ENCODE measurements at regions not wholly inside any gene's neighbourhood (a gene's known extent, or its start where the extent isn't known, plus 50 kb on each side); places are given as distances from the start of the nearest gene placed in this dataset.

DNA sequence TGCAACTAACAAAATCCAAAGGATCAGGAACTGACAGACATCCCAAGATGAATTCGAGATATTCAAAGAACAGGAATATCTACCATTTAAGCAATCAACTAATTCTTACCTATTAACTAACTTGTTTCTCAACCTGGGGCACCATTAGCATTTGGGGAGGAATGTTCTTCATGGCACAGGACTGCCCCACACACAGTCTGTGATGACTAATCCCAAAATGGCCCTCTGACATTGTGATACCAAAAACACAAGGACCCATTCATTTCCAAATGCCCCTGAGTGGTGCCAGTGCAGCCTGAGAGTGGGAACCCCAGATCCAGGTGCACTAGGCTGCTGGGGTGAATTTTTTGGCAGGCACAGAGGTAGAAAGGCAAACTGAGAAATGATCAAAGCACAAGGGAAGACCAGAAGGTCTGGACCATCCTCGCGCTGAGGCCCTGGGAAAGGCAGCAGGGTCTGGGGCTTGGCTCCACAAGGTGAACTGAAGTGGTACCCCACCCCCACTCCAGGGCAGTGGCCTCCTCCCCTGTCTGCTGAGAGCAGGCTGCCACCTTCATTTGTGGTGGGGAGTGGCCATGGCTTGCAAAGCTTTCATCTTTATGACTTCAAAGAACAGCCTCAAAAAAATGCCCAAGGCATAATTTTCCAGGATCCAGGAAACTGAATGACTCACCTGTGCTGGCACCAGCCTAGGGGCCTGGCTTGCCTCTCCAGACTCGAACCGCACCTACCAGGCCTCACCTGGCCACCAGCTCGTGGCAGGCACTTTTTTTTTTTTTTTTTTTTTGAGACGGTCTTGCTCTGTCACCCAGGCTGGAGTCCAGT is 122.4 kb downstream of the BCOR start:
- TF ChIP-seq, protein P1, sequence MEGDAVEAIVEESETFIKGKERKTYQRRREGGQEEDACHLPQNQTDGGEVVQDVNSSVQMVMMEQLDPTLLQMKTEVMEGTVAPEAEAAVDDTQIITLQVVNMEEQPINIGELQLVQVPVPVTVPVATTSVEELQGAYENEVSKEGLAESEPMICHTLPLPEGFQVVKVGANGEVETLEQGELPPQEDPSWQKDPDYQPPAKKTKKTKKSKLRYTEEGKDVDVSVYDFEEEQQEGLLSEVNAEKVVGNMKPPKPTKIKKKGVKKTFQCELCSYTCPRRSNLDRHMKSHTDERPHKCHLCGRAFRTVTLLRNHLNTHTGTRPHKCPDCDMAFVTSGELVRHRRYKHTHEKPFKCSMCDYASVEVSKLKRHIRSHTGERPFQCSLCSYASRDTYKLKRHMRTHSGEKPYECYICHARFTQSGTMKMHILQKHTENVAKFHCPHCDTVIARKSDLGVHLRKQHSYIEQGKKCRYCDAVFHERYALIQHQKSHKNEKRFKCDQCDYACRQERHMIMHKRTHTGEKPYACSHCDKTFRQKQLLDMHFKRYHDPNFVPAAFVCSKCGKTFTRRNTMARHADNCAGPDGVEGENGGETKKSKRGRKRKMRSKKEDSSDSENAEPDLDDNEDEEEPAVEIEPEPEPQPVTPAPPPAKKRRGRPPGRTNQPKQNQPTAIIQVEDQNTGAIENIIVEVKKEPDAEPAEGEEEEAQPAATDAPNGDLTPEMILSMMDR (IDR thresholded peaks at IDR 0.05): no peak
- TF ChIP-seq POLR2A (IDR thresholded peaks at IDR 0.05) (no peak), POLR2AphosphoS5 (IDR thresholded peaks at IDR 0.05) (no peak)
